ENCODE measurements at regions not wholly inside any gene's neighbourhood (a gene's known extent, or its start where the extent isn't known, plus 50 kb on each side); places are given as distances from the start of the nearest gene placed in this dataset.

- H4K20me1 ChIP-seq (replicated peaks in 1 of 2; ENCODE audit: control insufficient read depth in 1 of 2, insufficient read depth in 2 of 2, low read length in 2 of 2): no peaks in the 10 kb centered on the region
- no peak overlapping the region for H4K5ac ChIP-seq (ENCODE audit: insufficient read length, low read depth, low read length)
- no peaks in the 10 kb centered on the region for H3K36me3 ChIP-seq (ENCODE audit: control insufficient read depth in 2 of 4, insufficient read depth in 4 of 4, low read length in 3 of 4)
- no peaks in the 10 kb centered on the region for H3K4me1 ChIP-seq (replicated peaks in 1 of 4; ENCODE audit: control insufficient read depth in 3 of 4, insufficient read depth in 4 of 4, low read length in 3 of 4)
- H3K23ac ChIP-seq (ENCODE audit: insufficient read length): no peak overlapping the region
- no peak overlapping the region for H4K91ac ChIP-seq (replicated peaks; ENCODE audit: insufficient read length, low read length)
- H3K18ac ChIP-seq (ENCODE audit: extremely low read depth, low read length): no peak overlapping the region
- no peak overlapping the region for H3K4me2 ChIP-seq (ENCODE audit: insufficient read depth in 1 of 2, low read depth in 2 of 2, low read length in 2 of 2)
- FAIRE-seq (no peak), DNase-seq (ENCODE audit: low read depth in 1 of 2, low spot score in 2 of 2) (no peak)
- no peak overlapping the region for H3K27ac ChIP-seq (ENCODE audit: low read depth, low read length)
- H4K8ac ChIP-seq (ENCODE audit: extremely low read depth, insufficient read depth, low read length): no peak overlapping the region
- WGBS, 2 experiments (ENCODE audit: extremely low coverage in 1 of 2, insufficient coverage in 1 of 2, insufficient read length in 1 of 2, insufficient replicate concordance in 2 of 2, low coverage in 1 of 2, low lambda C conversion rate in 2 of 2, missing lambda C conversion rate in 1 of 2): 92% methylated on average over 6 of the region's 6 CpGs; no CpG with 5 or more reads in 1 of the 2 experiments
- no peaks in the 10 kb centered on the region for H3K79me1 ChIP-seq (ENCODE audit: low read depth, low read length)
- H2BK120ac ChIP-seq (replicated peaks; ENCODE audit: low read depth, low read length): no peak overlapping the region
- H3K79me2 ChIP-seq (ENCODE audit: control insufficient read depth in 1 of 2, insufficient read depth in 2 of 2, low read length in 2 of 2): no peaks in the 10 kb centered on the region
- H3K9ac ChIP-seq (replicated peaks in 1 of 4; ENCODE audit: extremely low read depth in 1 of 4, low read depth in 3 of 4, low read length in 3 of 4): no peak overlapping the region
- POLR2A ChIA-PET (ENCODE audit: partially characterized antibody): no interaction called here
- H3K27me3 ChIP-seq (replicated peaks in 1 of 4; ENCODE audit: control insufficient read depth in 3 of 4, extremely low read depth in 1 of 4, insufficient read depth in 3 of 4, low read length in 3 of 4): no peaks in the 10 kb centered on the region
- no peaks in the 10 kb centered on the region for H3K9me3 ChIP-seq (ENCODE audit: insufficient read depth in 2 of 2, low read depth in 1 of 2, low read length in 1 of 2)
- TF ChIP-seq, protein P1, sequence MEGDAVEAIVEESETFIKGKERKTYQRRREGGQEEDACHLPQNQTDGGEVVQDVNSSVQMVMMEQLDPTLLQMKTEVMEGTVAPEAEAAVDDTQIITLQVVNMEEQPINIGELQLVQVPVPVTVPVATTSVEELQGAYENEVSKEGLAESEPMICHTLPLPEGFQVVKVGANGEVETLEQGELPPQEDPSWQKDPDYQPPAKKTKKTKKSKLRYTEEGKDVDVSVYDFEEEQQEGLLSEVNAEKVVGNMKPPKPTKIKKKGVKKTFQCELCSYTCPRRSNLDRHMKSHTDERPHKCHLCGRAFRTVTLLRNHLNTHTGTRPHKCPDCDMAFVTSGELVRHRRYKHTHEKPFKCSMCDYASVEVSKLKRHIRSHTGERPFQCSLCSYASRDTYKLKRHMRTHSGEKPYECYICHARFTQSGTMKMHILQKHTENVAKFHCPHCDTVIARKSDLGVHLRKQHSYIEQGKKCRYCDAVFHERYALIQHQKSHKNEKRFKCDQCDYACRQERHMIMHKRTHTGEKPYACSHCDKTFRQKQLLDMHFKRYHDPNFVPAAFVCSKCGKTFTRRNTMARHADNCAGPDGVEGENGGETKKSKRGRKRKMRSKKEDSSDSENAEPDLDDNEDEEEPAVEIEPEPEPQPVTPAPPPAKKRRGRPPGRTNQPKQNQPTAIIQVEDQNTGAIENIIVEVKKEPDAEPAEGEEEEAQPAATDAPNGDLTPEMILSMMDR (IDR thresholded peaks at IDR 0.05; ENCODE audit: control extremely low read depth in 1 of 3, insufficient read depth in 1 of 3, low read depth in 1 of 3, low read length in 3 of 3): no peak
- TF ChIP-seq MAFK (IDR thresholded peaks at IDR 0.05; ENCODE audit: low read depth, low read length): no peak
- no peak for TF ChIP-seq RNF2 (IDR thresholded peaks at IDR 0.05; ENCODE audit: borderline replicate concordance, low read depth, low read length, missing control alignments, poor library complexity, severe bottlenecking)
- TF ChIP-seq EZH2 (IDR thresholded peaks at IDR 0.05; ENCODE audit: low read depth, low read length, severe bottlenecking): no peak
- no peak overlapping the region for H3K14ac ChIP-seq (ENCODE audit: insufficient read length)
- H2BK15ac ChIP-seq (ENCODE audit: low read length): no peak overlapping the region
- no peak overlapping the region for H2AFZ ChIP-seq (ENCODE audit: low read length)
- no peak overlapping the region for H3K4me3 ChIP-seq (ENCODE audit: extremely low read depth in 1 of 4, insufficient read depth in 2 of 4, low read depth in 3 of 4, low read length in 4 of 4)
- no peak overlapping the region for H2BK5ac ChIP-seq (ENCODE audit: low read depth, low read length)
- CTCF ChIA-PET (ENCODE audit: partially characterized antibody): interaction anchor here (0.7 to 1.2 kb wide), 2 partner anchors 18 to 45 kb away, joined by 3 to 4 read pairs; no protein-coding TSS in a partner anchor
- H3K23me2 ChIP-seq (ENCODE audit: low read depth, low read length): no peaks in the 10 kb centered on the region
- H2BK20ac ChIP-seq (ENCODE audit: low read length): no peak overlapping the region
- H3K4ac ChIP-seq (replicated peaks; ENCODE audit: insufficient read length, low read depth, low read length): no peak overlapping the region
- H2AK5ac ChIP-seq (ENCODE audit: low read depth, low read length): no peak overlapping the region
- H3K56ac ChIP-seq (replicated peaks; ENCODE audit: insufficient read length, low read depth, low read length): no peak overlapping the region
- no peak overlapping the region for H2BK12ac ChIP-seq (ENCODE audit: low read depth, low read length)
These were observed 442.2 kb upstream of the CELF4 start for GRCh38 chr18:38007676-38008330.

Data from H1 (cell line).